ENCODE measurements at regions not wholly inside any gene's neighbourhood (a gene's known extent, or its start where the extent isn't known, plus 50 kb on each side); places are given as distances from the start of the nearest gene placed in this dataset.

DNA sequence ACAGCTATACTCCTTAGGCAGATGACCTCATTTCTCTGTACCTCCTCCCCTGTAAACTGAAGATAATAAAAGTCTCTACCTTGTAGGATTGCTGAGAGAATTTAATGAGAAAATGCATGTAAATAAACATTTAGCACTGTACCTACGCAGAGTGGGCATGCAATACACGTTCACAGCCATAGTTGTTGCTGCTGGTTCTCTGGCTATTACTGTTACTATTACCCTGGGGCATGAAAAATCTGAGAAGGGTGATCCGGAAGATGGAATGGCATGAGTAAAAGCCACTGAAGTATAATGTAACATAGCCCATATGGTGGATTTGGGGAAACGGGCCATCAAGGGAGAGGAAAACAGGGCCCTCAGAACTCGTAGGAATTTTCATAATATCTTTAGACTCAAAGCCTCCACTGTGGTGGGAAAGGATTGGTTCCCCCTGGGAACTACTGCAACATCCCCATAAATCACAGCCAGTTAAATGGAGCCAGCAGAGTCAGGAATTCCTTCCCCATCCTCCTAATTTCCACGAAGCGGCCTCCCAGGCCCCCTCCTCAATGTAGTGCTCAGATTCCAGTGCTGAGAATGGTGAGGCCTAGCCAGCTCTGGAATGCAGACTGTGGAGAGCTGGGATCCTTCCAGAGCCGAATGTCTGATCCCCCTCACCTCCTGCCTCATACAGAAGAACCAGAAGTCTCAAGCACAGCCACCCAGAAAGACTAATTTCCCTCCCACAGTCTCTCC lies 205.3 kb downstream of the MN1 start:
- H3K9ac ChIP-seq (ENCODE audit: control insufficient read depth, extremely low read depth, insufficient read depth, low read length), result no peak overlapping the region
- no peaks in the 10 kb centered on the region for H3K27me3 ChIP-seq (ENCODE audit: control insufficient read depth, extremely low read depth, insufficient read depth, low read length)
- TF ChIP-seq, protein P1, sequence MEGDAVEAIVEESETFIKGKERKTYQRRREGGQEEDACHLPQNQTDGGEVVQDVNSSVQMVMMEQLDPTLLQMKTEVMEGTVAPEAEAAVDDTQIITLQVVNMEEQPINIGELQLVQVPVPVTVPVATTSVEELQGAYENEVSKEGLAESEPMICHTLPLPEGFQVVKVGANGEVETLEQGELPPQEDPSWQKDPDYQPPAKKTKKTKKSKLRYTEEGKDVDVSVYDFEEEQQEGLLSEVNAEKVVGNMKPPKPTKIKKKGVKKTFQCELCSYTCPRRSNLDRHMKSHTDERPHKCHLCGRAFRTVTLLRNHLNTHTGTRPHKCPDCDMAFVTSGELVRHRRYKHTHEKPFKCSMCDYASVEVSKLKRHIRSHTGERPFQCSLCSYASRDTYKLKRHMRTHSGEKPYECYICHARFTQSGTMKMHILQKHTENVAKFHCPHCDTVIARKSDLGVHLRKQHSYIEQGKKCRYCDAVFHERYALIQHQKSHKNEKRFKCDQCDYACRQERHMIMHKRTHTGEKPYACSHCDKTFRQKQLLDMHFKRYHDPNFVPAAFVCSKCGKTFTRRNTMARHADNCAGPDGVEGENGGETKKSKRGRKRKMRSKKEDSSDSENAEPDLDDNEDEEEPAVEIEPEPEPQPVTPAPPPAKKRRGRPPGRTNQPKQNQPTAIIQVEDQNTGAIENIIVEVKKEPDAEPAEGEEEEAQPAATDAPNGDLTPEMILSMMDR (optimal IDR thresholded peaks at IDR 0.05 in 1 of 3, IDR thresholded peaks at IDR 0.05 in 1 of 3, conservative IDR thresholded peaks at IDR 0.05 in 1 of 3; ENCODE audit: extremely low read depth in 1 of 3, insufficient read depth in 2 of 3, low read length in 3 of 3), result no peak
- no peak for TF ChIP-seq EZH2 (IDR thresholded peaks at IDR 0.05; ENCODE audit: low read length)
- H2AFZ ChIP-seq (ENCODE audit: control insufficient read depth, low read length), result no peak overlapping the region
- no peaks in the 10 kb centered on the region for H4K20me1 ChIP-seq (ENCODE audit: control insufficient read depth, extremely low read depth, insufficient read depth, low read length)
- no peak overlapping the region for H3K4me3 ChIP-seq (ENCODE audit: control insufficient read depth in 2 of 3, extremely low read depth in 1 of 3, insufficient read depth in 2 of 3, low read depth in 1 of 3, low read length in 3 of 3)
- no peaks in the 10 kb centered on the region for H3K9me3 ChIP-seq (ENCODE audit: control insufficient read depth, low read depth, low read length)
- dilution Hi-C loops (cut with MboI; ENCODE audit: extremely low pct_ligation_motif_present, low sequenced_read_pairs), result no loop called here
- no peaks in the 10 kb centered on the region for H3K4me1 ChIP-seq (ENCODE audit: control insufficient read depth, extremely low read depth, insufficient read depth, low read length)
- no peaks in the 10 kb centered on the region for H3K9me1 ChIP-seq (ENCODE audit: control insufficient read depth, extremely low read depth, insufficient read depth, low read length)
- H3K79me2 ChIP-seq (ENCODE audit: control insufficient read depth, insufficient read depth, low read length), result no peaks in the 10 kb centered on the region
- no peak for DNase-seq (ENCODE audit: low read depth, low spot score)
- no peak for FAIRE-seq
- no peak overlapping the region for H3K4me2 ChIP-seq (ENCODE audit: control insufficient read depth, extremely low read depth, insufficient read depth, low read depth, low read length)
- H3K27ac ChIP-seq (ENCODE audit: control insufficient read depth, insufficient read depth, low read length), result no peak overlapping the region
- H3K36me3 ChIP-seq (ENCODE audit: control insufficient read depth in 2 of 2, extremely low read depth in 1 of 2, insufficient read depth in 2 of 2, low read length in 2 of 2), result no peaks in the 10 kb centered on the region

DNA sequence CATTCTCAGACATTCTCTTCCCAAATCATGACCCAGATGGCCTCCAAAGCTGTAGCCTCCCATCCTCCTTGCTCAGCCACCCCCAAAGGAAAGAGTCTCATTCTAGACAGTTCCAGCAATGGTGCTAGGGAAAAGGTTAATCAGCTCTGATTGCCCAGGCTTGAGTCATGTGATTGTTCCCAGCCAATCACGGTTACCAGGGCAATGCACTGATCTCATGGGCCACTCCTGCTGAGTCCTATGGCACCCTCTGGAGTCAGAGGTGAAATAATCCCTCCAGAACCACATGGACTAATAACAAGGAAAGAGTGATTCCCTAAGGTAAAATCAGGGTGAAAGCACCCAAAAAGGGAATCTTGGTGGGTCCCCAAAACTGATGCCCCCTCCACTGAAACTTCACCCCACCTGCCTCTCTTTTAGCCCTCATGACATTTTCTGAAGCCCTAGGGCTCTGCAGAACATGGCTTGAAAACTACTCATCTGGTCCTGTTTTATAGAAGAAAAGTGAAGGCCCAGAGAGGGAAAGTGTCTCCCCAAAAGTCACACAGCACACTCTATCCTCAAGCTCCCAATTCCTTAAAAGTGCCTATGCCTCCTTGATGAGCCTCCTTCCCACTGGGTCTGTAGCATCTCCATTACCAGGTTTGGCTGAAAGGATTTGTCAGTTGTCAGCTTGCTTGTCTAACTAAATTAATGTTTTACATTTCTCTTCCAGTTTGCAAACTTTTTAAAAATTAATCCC lies 203.7 kb downstream of the MN1 start:
- Histone ChIP-seq H3K79me2 (ENCODE audit: control insufficient read depth, insufficient read depth, low read length) (no peaks in the 10 kb centered on the region), H3K4me3 (ENCODE audit: control insufficient read depth in 2 of 3, extremely low read depth in 1 of 3, insufficient read depth in 2 of 3, low read depth in 1 of 3, low read length in 3 of 3) (no peak overlapping the region), H3K9me3 (ENCODE audit: control insufficient read depth, low read depth, low read length) (no peaks in the 10 kb centered on the region), H2AFZ (ENCODE audit: control insufficient read depth, low read length) (no peak overlapping the region), H3K4me2 (ENCODE audit: control insufficient read depth, extremely low read depth, insufficient read depth, low read depth, low read length) (no peak overlapping the region), H3K9ac (ENCODE audit: control insufficient read depth, extremely low read depth, insufficient read depth, low read length) (no peak overlapping the region), H4K20me1 (ENCODE audit: control insufficient read depth, extremely low read depth, insufficient read depth, low read length) (no peaks in the 10 kb centered on the region), H3K9me1 (ENCODE audit: control insufficient read depth, extremely low read depth, insufficient read depth, low read length) (no peaks in the 10 kb centered on the region), H3K27ac (ENCODE audit: control insufficient read depth, insufficient read depth, low read length) (no peak overlapping the region), H3K27me3 (ENCODE audit: control insufficient read depth, extremely low read depth, insufficient read depth, low read length) (no peaks in the 10 kb centered on the region), H3K4me1 (ENCODE audit: control insufficient read depth, extremely low read depth, insufficient read depth, low read length) (no peaks in the 10 kb centered on the region), H3K36me3 (ENCODE audit: control insufficient read depth in 2 of 2, extremely low read depth in 1 of 2, insufficient read depth in 2 of 2, low read length in 2 of 2) (no peaks in the 10 kb centered on the region)
- DNase-seq (ENCODE audit: low read depth, low spot score) (no peak), FAIRE-seq (peak; percentile 43)
- dilution Hi-C loops (cut with MboI; ENCODE audit: extremely low pct_ligation_motif_present, low sequenced_read_pairs), result no loop called here
- TF ChIP-seq, protein P1 (optimal IDR thresholded peaks at IDR 0.05 in 1 of 3, IDR thresholded peaks at IDR 0.05 in 1 of 3, conservative IDR thresholded peaks at IDR 0.05 in 1 of 3; ENCODE audit: extremely low read depth in 1 of 3, insufficient read depth in 2 of 3, low read length in 3 of 3), result peak in 1 of 3 experiments; percentile 34
- no peak for TF ChIP-seq EZH2 (IDR thresholded peaks at IDR 0.05; ENCODE audit: low read length)

All from keratinocyte (primary cell).